Esophagus muscularis mucosa (tissue), 4 donors: ENCODE measurements at regions not wholly inside any gene's neighbourhood (a gene's known extent, or its start where the extent isn't known, plus 50 kb on each side); places are given as distances from the start of the nearest gene placed in this dataset.

Source experiments
- DNase-seq: peaks from one replicate; pipeline ENCODE4 v3.0.0-alpha.2; 2017; ENCODE audit errors: extremely low spot score
- H3K27ac ChIP-seq, 4 donors: fragments of 200-600 bp; sonication (generic); replicated peaks in 1 of 4; 1 replicate in 3 of 4; 2 replicates in 1 of 4; pipeline ENCODE4 v1.5.1; 2016 to 2019; ENCODE audit warnings: mild to moderate bottlenecking in 1 of 4
- H3K27me3 ChIP-seq, 4 donors: fragments of 200-600 bp; sonication (generic); one replicate each; pipeline versions ENCODE4 v1.5.1 to v1.6.0; 2016 to 2019
- H3K36me3 ChIP-seq, 4 donors: fragments of 200-600 bp; sonication (generic); one replicate each; pipeline ENCODE4 v1.5.1; 2016 to 2019
- H3K4me1 ChIP-seq, 4 donors: fragments of 200-600 bp; sonication (generic); one replicate each; pipeline ENCODE4 v1.5.1; 2016 to 2019
- H3K4me3 ChIP-seq, 4 donors: fragments of 200-600 bp; sonication (generic); 1 replicate in 2 of 4; 2 replicates in 2 of 4; pipeline ENCODE4 v1.5.1; 2016 to 2019; ENCODE audit warnings: mild to moderate bottlenecking in 4 of 4, moderate library complexity in 1 of 4
- H3K9me3 ChIP-seq, 4 donors: fragments of 200-600 bp; sonication (generic); 1 replicate in 3 of 4; 2 replicates in 1 of 4; pipeline ENCODE4 v1.5.1; 2016 to 2019
- CTCF ChIP-seq, 3 experiments: fragments of 200-600 bp in 2 of 3; fragments of 450-650 bp in 1 of 3; sonication (generic) in 2 of 3; IDR thresholded peaks; one replicate each; pipeline ENCODE4 v1.5.1; 2017 to 2019; ENCODE audit warnings: antibody characterized with exemption in 3 of 3, mild to moderate bottlenecking in 2 of 3, moderate library complexity in 1 of 3
- EP300 ChIP-seq: sonication (generic); formaldehyde crosslinking; IDR thresholded peaks from one replicate; pipeline ENCODE4 v1.6.1; 2017; ENCODE audit warnings: antibody characterized with exemption
- POLR2A ChIP-seq: fragments of 450-650 bp; IDR thresholded peaks from one replicate; pipeline ENCODE4 v1.6.1; 2017; ENCODE audit warnings: antibody characterized with exemption, moderate library complexity, mild to moderate bottlenecking, low read depth
- POLR2AphosphoS5 ChIP-seq, 2 donors: sonication (generic); formaldehyde crosslinking; IDR thresholded peaks; one replicate each; pipeline ENCODE4 v1.6.1; 2017; ENCODE audit warnings: antibody characterized with exemption in 2 of 2
- WGBS: methylation state at CpG from one replicate; pipeline ENCODE4 v1.1.5; 2018; 5-methylcytosine and 5-hydroxymethylcytosine counted together
- intact Hi-C: fragments of 100-400 bp; cut with DNase I; formaldehyde crosslinking; loops from one replicate; pipeline ENCODE4 v1.15.1; 2023

GRCh38 chr20:4412216-4412615, 163.1 kb upstream of the ADRA1D start:
- Histone ChIP-seq H3K27me3 (no peaks in the 10 kb centered on the region), H3K4me1 (no peaks in the 10 kb centered on the region), H3K27ac (no peak overlapping the region), H3K9me3 (no peaks in the 10 kb centered on the region), H3K4me3 (no peak overlapping the region), H3K36me3 (no peaks in the 10 kb centered on the region)
- intact Hi-C loops: no loop called here
- WGBS: 100% methylated on average over 1 of the region's 1 CpG
- TF ChIP-seq CTCF (IDR thresholded peaks at IDR 0.05) (no peak), EP300 (no peak), POLR2AphosphoS5 (IDR thresholded peaks at IDR 0.05) (no peak), POLR2A (no peak)
- no peak for DNase-seq

GRCh38 chr20:4411744-4412143, 162.7 kb upstream of the ADRA1D start:
- 74% methylated on average over 4 of the region's 4 CpGs for WGBS
- H3K27me3 ChIP-seq: no peaks in the 10 kb centered on the region
- intact Hi-C loops: no loop called here

GRCh38 chr20:4406627-4407026, 157.5 kb upstream of the ADRA1D start:
- Histone ChIP-seq H3K36me3 (no peaks in the 10 kb centered on the region), H3K4me3 (no peak overlapping the region), H3K9me3 (no peaks in the 10 kb centered on the region), H3K27ac (no peak overlapping the region), H3K27me3 (peaks cover 0 to 6% (median 0%) of the 10 kb centered on the region in 4 donors), H3K4me1 (no peaks in the 10 kb centered on the region)
- TF ChIP-seq POLR2A: no peak
- no peak for TF ChIP-seq POLR2AphosphoS5 (IDR thresholded peaks at IDR 0.05)
- TF ChIP-seq CTCF (IDR thresholded peaks at IDR 0.05): no peak
- TF ChIP-seq EP300: no peak
- intact Hi-C loops: no loop called here
- DNase-seq: no peak
- WGBS: 74% methylated on average over 3 of the region's 4 CpGs

More at GRCh38 chr20:4411744-4412143, 162.7 kb upstream of the ADRA1D start:
- Histone ChIP-seq H3K4me1 (no peaks in the 10 kb centered on the region), H3K27ac (no peak overlapping the region), H3K4me3 (no peak overlapping the region), H3K36me3 (no peaks in the 10 kb centered on the region), H3K9me3 (no peaks in the 10 kb centered on the region)
- TF ChIP-seq CTCF (IDR thresholded peaks at IDR 0.05): no peak
- no peak for TF ChIP-seq POLR2AphosphoS5 (IDR thresholded peaks at IDR 0.05)
- TF ChIP-seq EP300: no peak
- no peak for TF ChIP-seq POLR2A
- DNase-seq: no peak

GRCh38 chr20:4401601-4402000, 152.5 kb upstream of the ADRA1D start:
- H3K27ac ChIP-seq: no peak overlapping the region
- H3K4me1 ChIP-seq: no peaks in the 10 kb centered on the region
- H3K27me3 ChIP-seq: peaks cover 0 to 6% (median 0%) of the 10 kb centered on the region in 4 donors
- no peak for DNase-seq
- no peak overlapping the region for H3K4me3 ChIP-seq
- TF ChIP-seq CTCF (IDR thresholded peaks at IDR 0.05): no peak
- no peak for TF ChIP-seq EP300
- TF ChIP-seq POLR2A: no peak
- no peak for TF ChIP-seq POLR2AphosphoS5 (IDR thresholded peaks at IDR 0.05)
- H3K36me3 ChIP-seq: no peaks in the 10 kb centered on the region
- 78% methylated on average over 3 of the region's 3 CpGs for WGBS
- H3K9me3 ChIP-seq: peaks cover 0 to 4% (median 0%) of the 10 kb centered on the region in 4 donors
- intact Hi-C loops: no loop called here

- H3K4me3 ChIP-seq: no peak overlapping the region
- intact Hi-C loops: no loop called here
- no peaks in the 10 kb centered on the region for H3K4me1 ChIP-seq
- H3K27me3 ChIP-seq: no peaks in the 10 kb centered on the region
- H3K9me3 ChIP-seq: no peaks in the 10 kb centered on the region
- no peak for DNase-seq
- no peak overlapping the region for H3K27ac ChIP-seq
- TF ChIP-seq EP300 (no peak), POLR2A (no peak), CTCF (IDR thresholded peaks at IDR 0.05) (no peak), POLR2AphosphoS5 (IDR thresholded peaks at IDR 0.05) (no peak)
- WGBS: 90% methylated on average over 4 of the region's 4 CpGs
- H3K36me3 ChIP-seq: no peaks in the 10 kb centered on the region
Measured at GRCh38 chr20:4384961-4385360, 135.9 kb upstream of the ADRA1D start.
